HepG2 (cell line): ENCODE measurements at regions not wholly inside any gene's neighbourhood (a gene's known extent, or its start where the extent isn't known, plus 50 kb on each side); places are given as distances from the start of the nearest gene placed in this dataset.

Experiments used
- ATAC-seq: fragments of 200-7000 bp; cut with Tn5 transposase; 3 replicates; pipeline ENCODE4 v1.9.1; 2020; ENCODE audit warnings: mild to moderate bottlenecking, moderate library complexity
- BruUV-seq: library from RNA; stranded (reverse); fragments of 400-500 nt; replicated peaks from 2 replicates; lab custom pipeline; 2021; lab: Mats Ljungman, UMichigan
- CTCF ChIA-PET: fragments of 300-600 bp; formaldehyde crosslinking; extraction: SDS; loops from one replicate; lab custom pipeline; 2021; ENCODE audit warnings: low total read pairs, inconsistent platforms, low intra/inter-chr PET ratio; lab: Yijun Ruan, JAX
- POLR2A ChIA-PET: fragments of 350-600 bp; sonication (Branson Sonifier 250); formaldehyde crosslinking; loops from one replicate; lab custom pipeline; 2020; ENCODE audit warnings: antibody characterized with exemption, inconsistent platforms; lab: Yijun Ruan, JAX
- DNase-seq: peaks from one replicate; pipeline ENCODE4 v3.0.0-alpha.2; 2015; ENCODE audit warnings: low spot score
- FAIRE-seq: peaks from 3 replicates; lab custom pipeline; 2011; peaks lifted over from hg19 to GRCh38; lab: Jason Lieb, UNC
- H2AFZ ChIP-seq: one replicate; pipeline ENCODE4 v1.6.1; 2011; ENCODE audit warnings: low read length, inconsistent platforms
- H3K27ac ChIP-seq: fragments of 300-600 bp; 3 replicates; pipeline ENCODE4 v1.8.0; 2011; ENCODE audit warnings: mixed run types, mild to moderate bottlenecking, mixed read lengths, low read length, inconsistent platforms; ENCODE audit not compliant: insufficient read depth; ENCODE audit errors: extremely low read length
- H3K27me3 ChIP-seq, 2 experiments: fragments of 200-600 bp in 1 of 2; 2 replicates in 1 of 2; 3 replicates in 1 of 2; pipeline versions ENCODE4 v1.6.0 to v1.8.0; 2011; ENCODE audit warnings: low read length in 2 of 2, mild to moderate bottlenecking in 2 of 2, moderate library complexity in 2 of 2, inconsistent platforms in 1 of 2; ENCODE audit not compliant: insufficient read depth in 2 of 2, control insufficient read depth in 1 of 2
- H3K36me3 ChIP-seq, 2 experiments: fragments of 200-600 bp in 1 of 2; replicated peaks in 1 of 2; 2 replicates in 1 of 2; 3 replicates in 1 of 2; pipeline versions ENCODE4 v1.5.1 to v1.8.0; 2011; ENCODE audit warnings: low read length in 2 of 2, inconsistent platforms in 1 of 2; ENCODE audit not compliant: insufficient read depth in 2 of 2, control insufficient read depth in 1 of 2
- H3K4me1 ChIP-seq: 2 replicates; pipeline ENCODE4 v1.5.1; 2012; ENCODE audit warnings: low read length, inconsistent platforms; ENCODE audit not compliant: insufficient read depth
- H3K4me2 ChIP-seq: 2 replicates; pipeline ENCODE4 v1.6.0; 2011; ENCODE audit warnings: low read depth, low read length, inconsistent platforms
- H3K4me3 ChIP-seq, 3 experiments: fragments of 200-600 bp in 1 of 3; sonication (generic), shearing (Covaris generic) in 1 of 3; replicated peaks in 1 of 3; 2 replicates each; pipeline ENCODE4 v1.5.1; 2011 to 2016; ENCODE audit warnings: low read length in 3 of 3, inconsistent platforms in 2 of 3, low read depth in 2 of 3, mild to moderate bottlenecking in 2 of 3, control low read depth in 1 of 3, mixed read lengths in 1 of 3; ENCODE audit not compliant: insufficient read depth in 1 of 3
- H3K79me2 ChIP-seq: one replicate; pipeline ENCODE4 v1.6.1; 2011; ENCODE audit warnings: low read length, inconsistent platforms; ENCODE audit not compliant: insufficient read depth
- H3K9ac ChIP-seq: 2 replicates; pipeline ENCODE4 v1.6.0; 2011; ENCODE audit warnings: mild to moderate bottlenecking, low read depth, low read length, inconsistent platforms; ENCODE audit not compliant: insufficient read depth
- H3K9me3 ChIP-seq: 2 replicates; pipeline ENCODE4 v1.5.1; 2012; ENCODE audit warnings: mild to moderate bottlenecking, low read length
- H4K20me1 ChIP-seq: 2 replicates; pipeline ENCODE4 v1.6.0; 2011; ENCODE audit warnings: inconsistent platforms, mild to moderate bottlenecking, low read length, moderate library complexity; ENCODE audit not compliant: insufficient read depth
- FOXO1 ChIP-seq: sonication (generic); formaldehyde crosslinking; IDR thresholded peaks from 2 replicates; pipeline ENCODE4 v1.4.0; 2020; ENCODE audit warnings: missing genetic modification reagents
- GPBP1L1 ChIP-seq: sonication (generic); formaldehyde crosslinking; IDR thresholded peaks from 2 replicates; pipeline ENCODE4 v1.5.0; 2020; ENCODE audit warnings: mild to moderate bottlenecking, missing genetic modification reagents
- IRF9 ChIP-seq: sonication (generic); formaldehyde crosslinking; IDR thresholded peaks from 2 replicates; pipeline ENCODE4 v1.8.0; 2022; ENCODE audit warnings: missing genetic modification reagents, mild to moderate bottlenecking, borderline replicate concordance
- TCF7L2 ChIP-seq: IDR thresholded peaks from 2 replicates; pipeline ENCODE4 v1.6.1; 2011; ENCODE audit warnings: mild to moderate bottlenecking, low read depth, low read length, moderate library complexity
- THAP8 ChIP-seq: sonication (generic); formaldehyde crosslinking; IDR thresholded peaks from 2 replicates; pipeline ENCODE4 v1.5.1; 2020; ENCODE audit warnings: missing genetic modification reagents, mild to moderate bottlenecking, borderline replicate concordance
- ZMYM2 ChIP-seq: sonication (generic); formaldehyde crosslinking; IDR thresholded peaks from 2 replicates; pipeline ENCODE4 v1.8.0; 2022; ENCODE audit warnings: mild to moderate bottlenecking, missing genetic modification reagents
- ZNF24 ChIP-seq: fragments of 450-650 bp; IDR thresholded peaks from 2 replicates; pipeline ENCODE4 v1.6.1; 2017; ENCODE audit warnings: antibody characterized with exemption, mild to moderate bottlenecking
- ZNF512B ChIP-seq: sonication (generic); formaldehyde crosslinking; IDR thresholded peaks from 2 replicates; pipeline ENCODE4 v1.5.1; 2020; ENCODE audit warnings: missing genetic modification reagents, mild to moderate bottlenecking, borderline replicate concordance
- ZNF598 ChIP-seq: sonication (generic); formaldehyde crosslinking; IDR thresholded peaks from 2 replicates; pipeline ENCODE4 v1.5.1; 2020; ENCODE audit warnings: mild to moderate bottlenecking, missing genetic modification reagents, borderline replicate concordance
- ZNF619 ChIP-seq: sonication (generic); formaldehyde crosslinking; IDR thresholded peaks from 2 replicates; pipeline ENCODE4 v1.4.0; 2020; ENCODE audit warnings: mild to moderate bottlenecking, missing genetic modification reagents
- ZNF704 ChIP-seq: sonication (generic); formaldehyde crosslinking; IDR thresholded peaks from 2 replicates; pipeline ENCODE4 v1.8.1; 2023; ENCODE audit warnings: mild to moderate bottlenecking, inconsistent platforms, moderate library complexity, missing genetic modification reagents, borderline replicate concordance
- ZNF749 ChIP-seq: sonication (generic); formaldehyde crosslinking; IDR thresholded peaks from 2 replicates; pipeline ENCODE4 v1.8.0; 2022; ENCODE audit warnings: mild to moderate bottlenecking, missing genetic modification reagents, moderate library complexity, borderline replicate concordance
- ZNF75D ChIP-seq: sonication (generic); formaldehyde crosslinking; IDR thresholded peaks from 2 replicates; pipeline ENCODE4 v1.8.1; 2023; ENCODE audit warnings: missing genetic modification reagents, mild to moderate bottlenecking, borderline replicate concordance
- ZNF772 ChIP-seq: sonication (generic); formaldehyde crosslinking; IDR thresholded peaks from 2 replicates; pipeline ENCODE4 v1.5.0; 2020; ENCODE audit warnings: mild to moderate bottlenecking, missing genetic modification reagents
- ZNF850 ChIP-seq: sonication (generic); formaldehyde crosslinking; conservative IDR thresholded peaks from 2 replicates; pipeline ENCODE4 v1.9.0; 2021; ENCODE audit warnings: mild to moderate bottlenecking, missing genetic modification reagents
- ZSCAN31 ChIP-seq: sonication (generic); formaldehyde crosslinking; IDR thresholded peaks from 2 replicates; pipeline ENCODE4 v1.5.0; 2020; ENCODE audit warnings: low read depth, mild to moderate bottlenecking, missing genetic modification reagents
- WGBS: methylation state at CpG from one replicate; pipeline ENCODE4 v1.1.6; 2017; ENCODE audit warnings: low lambda C conversion rate; 5-methylcytosine and 5-hydroxymethylcytosine counted together
- in situ Hi-C: cut with HindIII; loops from 2 replicates; pipeline ENCODE4 v1.10.0; 2017; ENCODE audit warnings: low pct_unique_long_range_greater_than_20kb; ENCODE audit not compliant: extremely low pct_ligation_motif_present
- intact Hi-C: fragments of 100-400 bp; cut with micrococcal nuclease; formaldehyde crosslinking; loops from one replicate; pipeline ENCODE4 v1.10.0; 2022; ENCODE audit not compliant: unreplicated experiment

- in situ Hi-C loops (no loop called here), intact Hi-C loops (loop anchor here (1.0 kb wide), 3 partner anchors 46 to 294 kb away; no protein-coding TSS in a partner anchor)
- ChIA-PET POLR2A (interaction anchor here (0.6 kb wide), 1 partner anchor 204 kb away, joined by 4 read pairs; no protein-coding TSS in a partner anchor), CTCF (interaction anchor here (1.5 to 2.8 kb wide), 3 partner anchors 46 to 294 kb away, joined by 5 to 16 read pairs (median 9); no protein-coding TSS in a partner anchor)
- H2AFZ ChIP-seq = no peak overlapping the region
- BruUV-seq = no TSS peak
- H3K27ac ChIP-seq = no peak overlapping the region
- FAIRE-seq = no peak
- H3K36me3 ChIP-seq = no peaks in the 10 kb centered on the region
- no peak for ATAC-seq
- H3K79me2 ChIP-seq = no peaks in the 10 kb centered on the region
- 18% methylated on average over 4 of the region's 4 CpGs for WGBS
- 0 out of 5 replicates have a peak, but pooled peaks cover 0 to 1% of the 10 kb centered on the region in 2 experiments for H3K27me3 ChIP-seq
- no peaks in the 10 kb centered on the region for H3K9me3 ChIP-seq
- DNase-seq = no peak
- H3K4me2 ChIP-seq = no peak overlapping the region
- no peaks in the 10 kb centered on the region for H3K4me1 ChIP-seq
- H3K4me3 ChIP-seq = no peak overlapping the region
- TF ChIP-seq IRF9 (CRISPR knock-in tag) (no peak), ZSCAN31 (CRISPR knock-in tag) (no peak), ZNF749 (CRISPR knock-in tag) (no peak), TCF7L2 (no peak), ZNF75D (no peak), ZNF598 (CRISPR knock-in tag) (no peak), ZNF850 (CRISPR knock-in tag) (no peak), FOXO1 (CRISPR knock-in tag) (no peak), ZNF772 (CRISPR knock-in tag) (no peak), THAP8 (no peak), ZNF619 (CRISPR knock-in tag) (no peak), GPBP1L1 (CRISPR knock-in tag) (no peak), ZNF704 (no peak), ZMYM2 (CRISPR knock-in tag) (no peak), ZNF512B (CRISPR knock-in tag) (no peak), ZNF24 (no peak)
- TF ChIP-seq, all 625 proteins: peak for 0
- Histone ChIP-seq H4K20me1 (no peaks in the 10 kb centered on the region), H3K9ac (no peak overlapping the region)
Measured at GRCh38 chr7:31442626-31443025, 71.3 kb upstream of the ITPRID1 start.
